ENCODE measurements at regions not wholly inside any gene's neighbourhood (a gene's known extent, or its start where the extent isn't known, plus 50 kb on each side); places are given as distances from the start of the nearest gene placed in this dataset.

DNA sequence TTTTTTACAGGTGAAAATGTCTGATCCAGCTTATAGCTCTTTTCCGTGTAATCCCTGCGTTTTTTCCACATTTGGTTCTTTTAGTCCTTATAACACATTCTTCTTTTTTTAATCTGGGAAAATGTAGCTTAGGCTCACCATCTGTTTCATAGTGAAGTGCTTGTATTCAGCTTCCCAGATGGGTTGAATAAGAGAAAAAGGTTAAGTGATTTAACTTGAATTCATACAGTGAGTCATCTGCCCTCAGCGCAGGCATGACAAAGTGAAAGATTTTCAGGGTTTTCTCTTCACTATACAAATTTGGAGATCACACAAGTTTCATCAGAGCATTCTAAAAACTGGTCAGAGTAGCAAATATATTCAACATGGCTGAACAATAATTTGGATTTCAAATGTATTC lies 224.8 kb downstream of the SPRY2 start:
- Histone ChIP-seq H3K36me3 (ENCODE audit: insufficient read depth, low read length) (no peaks in the 10 kb centered on the region), H3K4me1 (ENCODE audit: insufficient read depth, low read length) (peaks cover 15% of the 10 kb centered on the region; the same call in 1 of the 2 replicates), H3K9me3 (ENCODE audit: control insufficient read depth, insufficient read depth, low read length) (no peaks in the 10 kb centered on the region), H3K9ac (ENCODE audit: low read depth, low read length) (no peak overlapping the region)

DNA sequence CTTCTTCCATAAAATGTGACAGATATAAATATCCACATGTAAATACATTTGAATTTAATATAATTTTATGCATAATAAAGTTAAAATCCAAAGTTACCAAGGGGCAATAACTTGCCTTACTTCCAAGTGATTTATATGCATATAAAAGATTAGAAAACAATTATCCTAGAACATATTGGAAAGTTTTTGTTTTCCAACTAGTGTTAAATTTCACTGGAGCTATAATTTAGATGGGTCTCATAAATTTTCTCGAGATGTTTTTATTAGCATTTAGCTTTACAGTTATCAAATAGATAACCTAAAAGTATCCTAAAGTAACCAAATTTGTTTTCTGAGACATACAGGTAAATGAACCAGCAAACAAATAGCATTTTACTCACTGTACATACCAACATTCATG lies 225.3 kb downstream of the SPRY2 start:
- no peaks in the 10 kb centered on the region for H3K36me3 ChIP-seq (ENCODE audit: insufficient read depth, low read length)
- H3K9me3 ChIP-seq (ENCODE audit: control insufficient read depth, insufficient read depth, low read length), result no peaks in the 10 kb centered on the region
- no peak overlapping the region for H3K9ac ChIP-seq (ENCODE audit: low read depth, low read length)
- H3K4me1 ChIP-seq (ENCODE audit: insufficient read depth, low read length), result peaks cover 12% of the 10 kb centered on the region; the same call in 1 of the 2 replicates

DNA sequence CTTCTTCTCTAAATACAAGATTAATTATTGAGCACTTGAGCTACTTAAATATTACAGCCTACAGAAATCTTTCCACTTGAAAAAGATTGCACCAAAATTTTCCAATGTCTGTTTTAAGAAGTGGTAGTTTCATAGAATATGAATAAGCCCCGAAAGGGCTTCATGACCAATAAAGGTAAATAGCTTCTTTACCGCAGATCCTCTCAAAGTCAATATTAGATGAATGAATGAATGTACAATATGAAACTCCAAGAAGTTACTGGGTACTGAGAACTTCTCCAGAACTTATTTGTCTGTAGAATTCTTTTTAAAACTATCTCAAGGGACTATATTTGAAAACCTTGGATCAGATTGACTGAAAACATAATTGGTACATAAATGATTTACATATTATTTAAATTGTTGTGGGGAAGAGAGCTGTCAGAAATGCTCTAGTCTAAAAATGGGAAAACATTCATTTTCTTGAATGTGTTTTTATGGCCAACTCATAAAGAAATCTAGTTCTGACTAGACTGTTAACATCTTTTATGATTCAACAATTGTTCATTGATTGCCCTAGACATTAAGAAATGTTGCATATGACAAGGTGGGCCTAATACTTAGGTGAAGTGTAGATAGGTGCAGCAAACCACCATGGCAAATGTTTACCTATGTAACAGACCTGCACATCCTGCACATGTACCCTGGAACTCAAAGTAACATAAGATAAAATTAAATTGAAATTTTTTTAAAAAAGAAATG lies 227.0 kb downstream of the SPRY2 start:
- Histone ChIP-seq H3K36me3 (ENCODE audit: insufficient read depth, low read length) (no peaks in the 10 kb centered on the region), H3K9me3 (ENCODE audit: control insufficient read depth, insufficient read depth, low read length) (no peaks in the 10 kb centered on the region), H3K4me1 (ENCODE audit: insufficient read depth, low read length) (peaks cover 12% of the 10 kb centered on the region; the same call in 1 of the 2 replicates), H3K9ac (ENCODE audit: low read depth, low read length) (no peak overlapping the region)

DNA sequence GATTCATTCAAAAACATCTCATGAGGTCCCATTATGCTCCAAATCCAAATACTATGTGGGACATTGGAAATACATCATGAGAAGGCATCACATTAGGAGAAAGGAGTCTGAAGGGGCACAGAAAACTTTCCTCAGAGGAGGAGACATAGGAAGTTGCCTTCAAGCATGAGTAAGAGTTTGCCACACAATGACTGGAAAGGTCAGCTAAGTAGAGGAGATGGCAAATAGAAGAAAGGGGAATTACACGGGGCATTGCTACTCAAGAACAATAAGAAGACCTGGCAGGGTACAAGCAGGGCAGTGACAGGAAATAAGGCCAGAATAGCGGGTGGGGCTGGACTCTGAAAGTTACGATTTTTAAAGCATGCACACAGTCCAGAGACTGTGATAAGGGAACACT lies 231.6 kb downstream of the SPRY2 start:
- H3K36me3 ChIP-seq (ENCODE audit: insufficient read depth, low read length), result no peaks in the 10 kb centered on the region
- H3K9ac ChIP-seq (ENCODE audit: low read depth, low read length), result no peak overlapping the region
- no peaks in the 10 kb centered on the region for H3K4me1 ChIP-seq (ENCODE audit: insufficient read depth, low read length)
- no peaks in the 10 kb centered on the region for H3K9me3 ChIP-seq (ENCODE audit: control insufficient read depth, insufficient read depth, low read length)

DNA sequence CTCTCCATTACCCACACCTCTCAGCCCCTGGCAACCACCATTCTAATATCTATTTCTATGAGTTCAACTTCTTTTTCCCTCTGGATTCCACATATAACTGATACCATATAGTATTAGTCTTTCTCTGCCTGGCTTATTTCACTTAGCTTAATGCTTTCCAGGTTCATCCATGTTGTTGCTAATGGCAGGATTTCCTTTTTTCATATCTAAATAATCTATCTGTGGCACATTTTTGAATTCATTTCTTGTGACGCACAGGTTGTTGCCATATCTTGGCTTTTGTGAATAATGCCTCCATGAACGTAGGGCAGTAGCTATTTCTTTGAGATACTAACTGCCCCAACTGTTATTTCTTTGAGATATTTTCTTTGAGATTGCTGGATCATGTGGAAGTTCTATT lies 235.6 kb downstream of the SPRY2 start:
- Histone ChIP-seq H3K9me3 (ENCODE audit: control insufficient read depth, insufficient read depth, low read length) (no peaks in the 10 kb centered on the region), H3K4me1 (ENCODE audit: insufficient read depth, low read length) (no peaks in the 10 kb centered on the region), H3K9ac (ENCODE audit: low read depth, low read length) (no peak overlapping the region), H3K36me3 (ENCODE audit: insufficient read depth, low read length) (no peaks in the 10 kb centered on the region)

DNA sequence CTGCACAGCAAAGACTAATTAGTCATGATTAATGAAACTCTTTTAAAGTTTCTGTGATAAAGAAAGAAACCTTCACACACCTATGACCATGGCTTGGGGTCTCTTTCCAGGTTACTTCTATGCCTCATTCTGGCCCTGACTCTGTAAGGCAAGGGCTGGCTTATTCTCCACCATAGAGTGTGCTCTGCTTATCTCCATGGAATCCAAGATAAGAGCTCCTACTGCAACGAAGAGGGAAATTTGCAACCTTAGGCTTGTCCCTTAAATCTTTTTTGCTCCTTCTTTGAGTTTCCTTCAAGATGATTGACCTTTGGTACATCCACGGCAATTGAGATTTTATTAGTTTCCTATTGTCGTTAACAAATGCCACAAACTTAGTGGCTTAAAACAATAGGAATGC lies 239.9 kb downstream of the SPRY2 start:
- H3K4me1 ChIP-seq (ENCODE audit: insufficient read depth, low read length), result peaks cover 8% of the 10 kb centered on the region
- H3K9ac ChIP-seq (ENCODE audit: low read depth, low read length), result no peak overlapping the region
- H3K36me3 ChIP-seq (ENCODE audit: insufficient read depth, low read length), result no peaks in the 10 kb centered on the region
- no peaks in the 10 kb centered on the region for H3K9me3 ChIP-seq (ENCODE audit: control insufficient read depth, insufficient read depth, low read length)

DNA sequence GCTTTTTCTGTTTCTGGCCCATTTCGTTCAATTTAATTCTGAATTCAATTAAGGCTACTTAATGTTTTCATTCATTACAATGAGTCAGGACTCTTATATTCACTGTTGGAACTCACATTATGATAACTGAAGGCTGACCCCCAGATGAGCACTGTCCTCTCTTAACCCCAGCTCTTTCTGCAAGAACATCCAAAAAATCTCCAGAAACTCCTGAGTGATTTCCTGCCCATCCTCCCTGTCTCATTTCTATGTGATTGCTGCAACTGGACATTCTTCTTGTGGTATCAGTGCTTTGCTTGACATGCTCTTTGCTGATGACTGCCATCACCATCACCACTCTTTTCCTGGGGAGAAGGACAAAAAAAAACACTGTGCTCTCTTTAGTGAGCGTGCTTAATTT lies 240.3 kb downstream of the SPRY2 start:
- H3K9ac ChIP-seq (ENCODE audit: low read depth, low read length), result no peak overlapping the region
- no peaks in the 10 kb centered on the region for H3K9me3 ChIP-seq (ENCODE audit: control insufficient read depth, insufficient read depth, low read length)
- no peaks in the 10 kb centered on the region for H3K36me3 ChIP-seq (ENCODE audit: insufficient read depth, low read length)
- H3K4me1 ChIP-seq (ENCODE audit: insufficient read depth, low read length), result peaks cover 9% of the 10 kb centered on the region

DNA sequence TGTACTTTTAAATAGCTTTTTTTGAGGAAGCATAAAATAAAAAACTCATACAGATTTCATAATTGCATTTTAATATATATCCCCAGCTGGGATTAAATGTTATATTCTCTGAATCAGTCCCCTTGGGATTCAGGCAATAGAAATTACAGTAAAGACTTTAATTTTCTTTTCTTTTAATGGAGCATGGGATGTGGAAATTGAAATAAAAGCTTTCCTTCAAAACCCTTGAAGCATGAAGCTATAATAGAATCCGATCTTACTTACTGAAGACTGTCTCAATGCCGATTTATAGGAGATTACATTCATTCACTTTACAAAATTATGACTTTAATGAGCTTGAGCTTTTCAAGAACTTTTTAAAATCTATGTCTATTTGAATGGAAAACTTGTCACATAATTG lies 243.4 kb downstream of the SPRY2 start:
- Histone ChIP-seq H3K36me3 (ENCODE audit: insufficient read depth, low read length) (no peaks in the 10 kb centered on the region), H3K9ac (ENCODE audit: low read depth, low read length) (no peak overlapping the region), H3K4me1 (ENCODE audit: insufficient read depth, low read length) (peaks cover 9% of the 10 kb centered on the region), H3K9me3 (ENCODE audit: control insufficient read depth, insufficient read depth, low read length) (no peaks in the 10 kb centered on the region)

DNA sequence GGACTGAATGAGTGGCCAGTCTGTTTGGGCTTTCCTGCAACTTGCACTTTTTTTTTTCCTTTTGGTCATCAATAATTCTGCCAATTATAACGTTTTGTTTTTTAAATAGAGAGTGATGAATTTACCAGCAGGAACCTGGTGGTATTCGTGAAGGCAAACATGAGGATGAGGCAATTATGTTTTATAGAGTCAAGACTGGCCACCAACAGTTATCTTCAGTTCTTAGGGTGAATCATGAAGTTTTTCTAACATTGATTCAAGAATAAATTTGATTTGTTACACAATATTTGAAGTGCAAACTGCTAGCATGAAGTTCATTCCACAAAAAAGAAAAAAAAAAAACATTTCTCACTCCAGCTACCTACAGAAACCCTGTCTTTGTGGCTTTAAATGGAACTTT lies 244.5 kb downstream of the SPRY2 start:
- Histone ChIP-seq H3K4me1 (ENCODE audit: insufficient read depth, low read length) (peaks cover 9% of the 10 kb centered on the region), H3K36me3 (ENCODE audit: insufficient read depth, low read length) (no peaks in the 10 kb centered on the region), H3K9me3 (ENCODE audit: control insufficient read depth, insufficient read depth, low read length) (no peaks in the 10 kb centered on the region), H3K9ac (ENCODE audit: low read depth, low read length) (no peak overlapping the region)

DNA sequence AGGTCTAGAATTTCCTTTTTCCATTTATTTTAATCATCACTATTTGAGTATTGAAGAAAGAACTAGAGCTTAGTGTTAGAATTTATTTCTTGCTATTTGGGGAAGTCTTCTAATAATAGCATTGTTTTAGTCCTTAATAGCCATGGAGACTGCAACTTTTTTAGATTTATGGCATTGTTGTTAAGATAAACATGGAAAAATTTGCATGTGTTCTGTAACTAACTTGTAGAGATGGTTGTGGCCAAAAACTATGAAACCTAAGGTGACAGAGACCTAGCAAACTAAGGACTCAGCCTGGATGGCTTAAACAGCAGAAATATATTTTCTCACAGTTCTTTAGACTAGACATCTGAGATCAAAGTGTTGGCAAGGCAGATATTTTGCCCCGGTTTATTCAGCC lies 246.4 kb downstream of the SPRY2 start:
- no peaks in the 10 kb centered on the region for H3K9me3 ChIP-seq (ENCODE audit: control insufficient read depth, insufficient read depth, low read length)
- no peaks in the 10 kb centered on the region for H3K36me3 ChIP-seq (ENCODE audit: insufficient read depth, low read length)
- no peak overlapping the region for H3K9ac ChIP-seq (ENCODE audit: low read depth, low read length)
- peaks cover 9% of the 10 kb centered on the region for H3K4me1 ChIP-seq (ENCODE audit: insufficient read depth, low read length)

DNA sequence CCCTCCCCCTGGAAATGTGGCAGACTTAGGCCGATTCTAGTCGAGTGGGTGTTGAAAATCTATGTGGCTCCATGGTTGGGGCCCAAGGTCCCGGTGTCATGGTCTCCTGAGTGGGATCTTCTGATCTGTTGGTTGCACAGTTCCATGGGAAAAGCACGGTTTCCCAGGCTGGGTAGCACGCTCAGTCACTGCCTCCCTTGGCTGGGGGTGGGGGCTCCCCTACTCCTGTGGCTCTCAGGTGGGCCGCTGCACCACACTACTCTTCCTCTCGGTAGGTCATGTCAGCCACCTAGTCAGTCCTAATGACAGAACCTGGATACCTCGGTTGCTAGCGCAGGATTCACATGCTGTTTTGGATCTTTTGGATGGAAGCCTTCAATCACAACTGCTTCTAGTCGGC lies 247.0 kb downstream of the SPRY2 start:
- Histone ChIP-seq H3K9me3 (ENCODE audit: control insufficient read depth, insufficient read depth, low read length) (no peaks in the 10 kb centered on the region), H3K9ac (ENCODE audit: low read depth, low read length) (no peak overlapping the region), H3K36me3 (ENCODE audit: insufficient read depth, low read length) (no peaks in the 10 kb centered on the region)

DNA sequence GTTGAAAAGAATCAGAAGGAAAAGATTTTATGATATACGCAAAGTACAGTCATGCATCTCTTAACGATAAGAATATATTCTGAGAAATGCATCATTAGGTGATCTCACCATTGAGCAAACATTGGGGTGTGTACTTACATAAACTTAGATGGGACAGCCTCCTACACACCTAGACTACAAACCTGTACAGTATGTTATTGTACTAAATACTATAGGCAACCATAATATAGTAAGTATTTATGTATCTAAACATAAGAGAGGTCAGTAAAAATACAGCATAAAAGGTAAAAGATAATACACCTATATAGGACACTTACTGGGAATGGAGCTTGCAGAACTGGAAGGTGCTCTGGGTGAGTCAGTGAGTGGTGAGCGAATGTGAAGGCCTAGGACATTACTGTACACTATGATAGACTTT lies 254.6 kb downstream of the SPRY2 start:
- H3K36me3 ChIP-seq (ENCODE audit: insufficient read depth, low read length), result no peaks in the 10 kb centered on the region
- peaks cover 37% of the 10 kb centered on the region for H3K4me1 ChIP-seq (ENCODE audit: insufficient read depth, low read length)
- no peaks in the 10 kb centered on the region for H3K9me3 ChIP-seq (ENCODE audit: control insufficient read depth, insufficient read depth, low read length)
- H3K9ac ChIP-seq (ENCODE audit: low read depth, low read length), result no peak overlapping the region

More for the DNA sequence above, 247.0 kb downstream of the SPRY2 start:
- H3K4me1 ChIP-seq (ENCODE audit: insufficient read depth, low read length), result peaks cover 9% of the 10 kb centered on the region

DNA sequence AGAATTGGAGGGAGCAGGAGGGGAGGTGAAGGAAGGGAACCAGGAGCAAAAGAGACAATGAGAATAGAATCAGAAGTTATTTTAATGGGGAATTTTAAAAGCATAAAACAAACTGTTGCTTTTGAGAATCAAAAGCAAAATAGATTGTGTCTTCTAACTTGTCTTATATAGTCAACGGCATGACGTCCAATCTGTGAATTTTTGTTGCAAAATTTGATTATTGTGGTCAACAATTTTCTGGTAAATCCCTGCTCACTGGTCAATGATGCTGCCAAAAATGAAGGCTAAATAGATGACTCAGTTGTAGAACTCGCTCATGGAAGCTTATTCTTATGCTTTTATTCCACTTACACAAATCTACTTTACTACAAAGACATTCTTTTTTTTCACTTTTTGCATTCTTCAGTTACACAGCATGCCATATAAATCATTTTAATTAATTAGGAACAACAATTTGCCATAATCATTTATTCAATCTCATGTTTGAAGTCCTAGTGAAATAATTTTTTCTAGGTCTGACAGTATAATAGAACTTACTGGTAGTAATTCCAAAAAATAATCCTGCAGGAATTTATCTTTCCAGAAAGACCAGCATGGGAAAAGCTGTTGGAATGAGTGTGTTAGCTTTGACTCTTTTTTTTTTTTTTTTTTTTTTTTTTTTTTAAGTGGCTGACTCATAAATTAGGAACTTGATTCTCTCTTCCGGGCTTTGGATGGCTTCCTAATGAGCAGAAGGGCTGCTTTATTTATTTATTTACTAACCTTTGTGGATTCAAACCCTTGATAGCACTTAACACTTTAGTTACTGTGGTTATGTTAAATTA lies 256.9 kb downstream of the SPRY2 start:
- H3K4me1 ChIP-seq (ENCODE audit: insufficient read depth, low read length), result peaks cover 38% of the 10 kb centered on the region
- no peaks in the 10 kb centered on the region for H3K9me3 ChIP-seq (ENCODE audit: control insufficient read depth, insufficient read depth, low read length)
- no peak overlapping the region for H3K9ac ChIP-seq (ENCODE audit: low read depth, low read length)
- no peaks in the 10 kb centered on the region for H3K36me3 ChIP-seq (ENCODE audit: insufficient read depth, low read length)

DNA sequence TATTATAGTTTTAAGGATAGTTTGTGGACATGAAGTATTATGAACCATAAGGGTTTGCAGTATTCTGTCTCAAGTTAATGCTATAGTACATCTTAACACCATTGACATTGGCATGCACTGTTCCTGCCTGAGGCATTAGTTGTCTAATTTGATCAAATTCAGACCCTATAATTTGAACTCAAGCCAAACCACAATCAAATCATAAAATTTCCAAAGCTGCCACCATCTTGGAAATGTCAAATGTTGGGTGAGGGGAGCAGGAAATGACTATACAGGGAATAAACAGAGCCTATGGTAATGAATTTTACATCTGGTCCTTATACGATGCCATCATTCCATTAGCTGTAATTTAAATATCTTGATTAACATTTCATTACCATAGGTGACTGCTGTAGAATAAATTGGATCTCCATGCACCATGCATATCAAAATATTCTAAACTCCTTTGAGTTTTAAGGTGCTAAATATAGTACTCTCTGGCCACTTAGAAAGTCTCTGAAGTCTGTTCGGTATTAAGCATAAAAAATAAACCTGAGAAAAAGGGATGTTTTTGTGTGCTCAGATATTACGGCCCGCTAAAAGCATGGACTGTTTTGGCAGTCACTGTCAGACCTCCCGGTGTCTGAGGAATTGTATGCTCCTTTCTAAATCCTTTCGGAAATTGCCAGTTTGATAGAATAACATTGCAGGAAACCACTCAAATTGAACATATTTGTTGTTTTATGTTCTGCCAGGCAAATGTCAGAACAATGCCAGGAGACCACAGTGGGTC lies 257.7 kb downstream of the SPRY2 start:
- Histone ChIP-seq H3K9ac (ENCODE audit: low read depth, low read length) (no peak overlapping the region), H3K9me3 (ENCODE audit: control insufficient read depth, insufficient read depth, low read length) (no peaks in the 10 kb centered on the region), H3K36me3 (ENCODE audit: insufficient read depth, low read length) (no peaks in the 10 kb centered on the region), H3K4me1 (ENCODE audit: insufficient read depth, low read length) (peaks cover 38% of the 10 kb centered on the region)

All from ES-I3 (cell line).